HCT116 (cell line): ENCODE measurements at regions not wholly inside any gene's neighbourhood (a gene's known extent, or its start where the extent isn't known, plus 50 kb on each side); places are given as distances from the start of the nearest gene placed in this dataset.

Experiments
- ATAC-seq: fragments of 200-7000 bp; cut with Tn5 transposase; 2 replicates; pipeline ENCODE4 v1.9.1; 2020; ENCODE audit warnings: mild to moderate bottlenecking, moderate library complexity
- BruUV-seq: library from RNA; stranded (reverse); fragments of 400-500 nt; replicated peaks from 2 replicates; lab custom pipeline; 2021; lab: Mats Ljungman, UMichigan
- CTCF ChIA-PET: fragments of 300-600 bp; sonication (Branson Sonifier 250); formaldehyde crosslinking; loops from one replicate; lab custom pipeline; 2021; ENCODE audit warnings: antibody characterized with exemption; lab: Charles Lee
- POLR2A ChIA-PET: fragments of 300-600, 350-600 bp; sonication (Branson Sonifier 250); formaldehyde crosslinking; loops from one replicate; lab custom pipeline; 2021; ENCODE audit warnings: antibody characterized with exemption; lab: Charles Lee
- RAD21 ChIA-PET, 2 experiments: fragments of 300-600 bp; sonication (Branson Sonifier 250); formaldehyde crosslinking; loops; one replicate each; lab custom pipeline; 2023; ENCODE audit warnings: low total read pairs in 2 of 2; ENCODE audit not compliant: uncharacterized antibody in 2 of 2, unreplicated experiment in 2 of 2, low non-redundant PET in 1 of 2; lab: Charles Lee
- DNase-seq: peaks from one replicate; pipeline ENCODE4 v3.0.0-alpha.2; 2010; ENCODE audit warnings: low read depth, low spot score
- H2AFZ ChIP-seq: fragments of 200-600 bp; shearing (Covaris generic), sonication (generic); 2 replicates; pipeline ENCODE4 v1.6.1; 2017; ENCODE audit warnings: low read depth, mixed run types, mixed read lengths, antibody characterized with exemption, low read length; ENCODE audit not compliant: poor library complexity, severe bottlenecking
- H3K27ac ChIP-seq: 2 replicates; pipeline ENCODE4 v1.5.1; 2012; ENCODE audit warnings: low read depth, low read length
- H3K27me3 ChIP-seq: fragments of 200-600 bp; sonication (generic); 2 replicates; pipeline ENCODE4 v1.6.1; 2016; ENCODE audit warnings: mixed run types, low read length, mixed read lengths; ENCODE audit not compliant: insufficient read depth
- H3K36me3 ChIP-seq, 2 experiments: fragments of 200-500 bp in 1 of 2; fragments of 200-600 bp in 1 of 2; sonication (Bioruptor generic) in 1 of 2; sonication (generic) in 1 of 2; 2 replicates each; pipeline versions ENCODE4 v1.5.1 to v1.6.1; 2014 to 2016; ENCODE audit warnings: low read length in 2 of 2, inconsistent platforms in 1 of 2, mixed read lengths in 1 of 2, mixed run types in 1 of 2; ENCODE audit not compliant: insufficient read depth in 2 of 2, control insufficient read depth in 1 of 2
- H3K4me1 ChIP-seq, 2 experiments: fragments of 200-600 bp in 1 of 2; sonication (generic) in 1 of 2; 2 replicates each; pipeline versions ENCODE4 v1.5.1 to v1.6.1; 2012 to 2017; ENCODE audit warnings: low read length in 2 of 2, inconsistent platforms in 1 of 2, mild to moderate bottlenecking in 1 of 2, mixed read lengths in 1 of 2, mixed run types in 1 of 2, moderate library complexity in 1 of 2; ENCODE audit not compliant: insufficient read depth in 2 of 2, control insufficient read depth in 1 of 2
- H3K4me2 ChIP-seq: fragments of 200-600 bp; sonication (generic); 2 replicates; pipeline ENCODE4 v1.6.1; 2017; ENCODE audit warnings: mixed run types, low read length, mixed read lengths
- H3K4me3 ChIP-seq, 2 experiments: fragments of 200-600 bp in 1 of 2; sonication (generic) in 1 of 2; replicated peaks in 1 of 2; 2 replicates each; pipeline ENCODE4 v1.5.1; 2011 to 2016; ENCODE audit warnings: low read length in 2 of 2, control low read depth in 1 of 2, low read depth in 1 of 2, mild to moderate bottlenecking in 1 of 2, mixed read lengths in 1 of 2, mixed run types in 1 of 2
- H3K79me2 ChIP-seq: fragments of 200-600 bp; sonication (generic); 2 replicates; pipeline ENCODE4 v1.6.1; 2017; ENCODE audit warnings: mild to moderate bottlenecking, mixed run types, low read length, moderate library complexity, mixed read lengths; ENCODE audit not compliant: insufficient read depth
- H3K9ac ChIP-seq: fragments of 200-600 bp; sonication (generic); 2 replicates; pipeline ENCODE4 v1.6.1; 2016; ENCODE audit warnings: low read length, mixed read lengths
- H3K9me2 ChIP-seq: fragments of 200-600 bp; sonication (generic), shearing (Covaris generic); 2 replicates; pipeline ENCODE4 v1.6.1; 2017; ENCODE audit warnings: mixed run types, mild to moderate bottlenecking, moderate library complexity; ENCODE audit not compliant: insufficient read depth
- H3K9me3 ChIP-seq, 2 experiments: fragments of 200-500 bp in 1 of 2; fragments of 200-600 bp in 1 of 2; sonication (Bioruptor generic) in 1 of 2; sonication (generic) in 1 of 2; 2 replicates each; pipeline ENCODE4 v1.6.1; 2014 to 2017; ENCODE audit warnings: low read length in 2 of 2, mixed read lengths in 2 of 2, inconsistent platforms in 1 of 2, low read depth in 1 of 2, mild to moderate bottlenecking in 1 of 2, mixed run types in 1 of 2, moderate library complexity in 1 of 2; ENCODE audit not compliant: control insufficient read depth in 1 of 2, insufficient read depth in 1 of 2
- H4K20me1 ChIP-seq: fragments of 200-600 bp; sonication (generic), shearing (Covaris generic); 2 replicates; pipeline ENCODE4 v1.6.1; 2017; ENCODE audit warnings: mixed run types, mild to moderate bottlenecking, moderate library complexity; ENCODE audit not compliant: insufficient read depth
- EGR1 ChIP-seq: IDR thresholded peaks from 2 replicates; pipeline ENCODE4 v1.6.1; 2012; ENCODE audit warnings: low read depth
- ELF1 ChIP-seq: IDR thresholded peaks from 2 replicates; pipeline ENCODE4 v1.6.1; 2012; ENCODE audit warnings: low read depth, borderline replicate concordance
- EZH2 ChIP-seq: fragments of 200-600 bp; sonication (generic); IDR thresholded peaks from 2 replicates; pipeline ENCODE4 v1.6.1; 2017; ENCODE audit warnings: antibody characterized with exemption, mixed run types
- POLR2A ChIP-seq: IDR thresholded peaks from 2 replicates; pipeline ENCODE4 v1.7.0; 2011; ENCODE audit warnings: borderline replicate concordance; ENCODE audit not compliant: insufficient read depth, insufficient read length; ENCODE audit errors: extremely low read depth
- RAD21 ChIP-seq: IDR thresholded peaks from 2 replicates; pipeline ENCODE4 v1.6.1; 2012; ENCODE audit warnings: low read depth, mild to moderate bottlenecking
- SIN3A ChIP-seq: IDR thresholded peaks from 2 replicates; pipeline ENCODE4 v1.6.1; 2012; ENCODE audit warnings: low read depth
- TCF7L2 ChIP-seq: IDR thresholded peaks from 2 replicates; pipeline ENCODE4 v1.7.0; 2011; ENCODE audit warnings: borderline replicate concordance, inconsistent platforms; ENCODE audit not compliant: insufficient read depth, insufficient read length; ENCODE audit errors: extremely low read depth
- YY1 ChIP-seq: IDR thresholded peaks from 2 replicates; pipeline ENCODE4 v1.6.1; 2011; ENCODE audit warnings: low read length, low read depth, moderate library complexity, mild to moderate bottlenecking; ENCODE audit not compliant: insufficient replicate concordance; ENCODE audit errors: extremely low read depth
- ZFX ChIP-seq: fragments of 450-650 bp; IDR thresholded peaks from 2 replicates; pipeline ENCODE4 v1.6.1; 2017
- intact Hi-C: fragments of 100-400 bp; cut with micrococcal nuclease; formaldehyde crosslinking; loops from 2 replicates; pipeline ENCODE4 v1.10.0; 2022
- TF ChIP-seq, protein P1 (sequence below): IDR thresholded peaks from 2 replicates; pipeline ENCODE4 v1.6.1; 2012; ENCODE audit warnings: low read depth
- TF ChIP-seq, protein P2 (sequence below): IDR thresholded peaks from 2 replicates; pipeline ENCODE4 v1.6.1; 2011; ENCODE audit warnings: mild to moderate bottlenecking, low read length, moderate library complexity; ENCODE audit not compliant: insufficient replicate concordance; ENCODE audit errors: extremely low read depth
- TF ChIP-seq, protein P3 (sequence below), 3 experiments: fragments of 200-600 bp in 1 of 3; sonication (generic) in 1 of 3; IDR thresholded peaks in 2 of 3; conservative IDR thresholded peaks in 1 of 3; 2 replicates each; pipeline ENCODE4 v1.5.1; 2012 to 2017; ENCODE audit warnings: low read depth in 2 of 3, low read length in 2 of 3, antibody characterized with exemption in 1 of 3, borderline replicate concordance in 1 of 3, control low read depth in 1 of 3, mild to moderate bottlenecking in 1 of 3, mixed read lengths in 1 of 3, mixed run types in 1 of 3, moderate library complexity in 1 of 3; ENCODE audit not compliant: insufficient read depth in 1 of 3

DNA sequence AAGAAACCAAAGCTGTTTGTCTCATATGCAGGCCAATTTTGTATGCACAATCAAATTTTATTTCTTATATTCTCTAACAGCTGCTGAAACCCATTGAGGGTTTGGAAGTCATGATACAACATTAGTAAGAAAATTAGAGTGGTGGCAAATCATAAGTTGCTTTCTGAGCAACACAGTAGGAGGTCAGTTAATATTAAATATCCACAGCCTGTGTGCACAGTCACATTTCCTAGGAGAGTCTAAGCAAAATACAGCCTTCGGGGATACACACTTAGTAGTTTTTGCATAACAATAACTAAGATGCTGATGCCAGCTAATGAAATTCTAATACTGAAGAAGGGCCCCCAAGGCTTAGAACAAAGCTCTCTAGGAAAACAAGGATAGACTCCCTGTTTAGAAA is 209.6 kb upstream of the E2F7 start (continued):
- TF ChIP-seq, protein P1, sequence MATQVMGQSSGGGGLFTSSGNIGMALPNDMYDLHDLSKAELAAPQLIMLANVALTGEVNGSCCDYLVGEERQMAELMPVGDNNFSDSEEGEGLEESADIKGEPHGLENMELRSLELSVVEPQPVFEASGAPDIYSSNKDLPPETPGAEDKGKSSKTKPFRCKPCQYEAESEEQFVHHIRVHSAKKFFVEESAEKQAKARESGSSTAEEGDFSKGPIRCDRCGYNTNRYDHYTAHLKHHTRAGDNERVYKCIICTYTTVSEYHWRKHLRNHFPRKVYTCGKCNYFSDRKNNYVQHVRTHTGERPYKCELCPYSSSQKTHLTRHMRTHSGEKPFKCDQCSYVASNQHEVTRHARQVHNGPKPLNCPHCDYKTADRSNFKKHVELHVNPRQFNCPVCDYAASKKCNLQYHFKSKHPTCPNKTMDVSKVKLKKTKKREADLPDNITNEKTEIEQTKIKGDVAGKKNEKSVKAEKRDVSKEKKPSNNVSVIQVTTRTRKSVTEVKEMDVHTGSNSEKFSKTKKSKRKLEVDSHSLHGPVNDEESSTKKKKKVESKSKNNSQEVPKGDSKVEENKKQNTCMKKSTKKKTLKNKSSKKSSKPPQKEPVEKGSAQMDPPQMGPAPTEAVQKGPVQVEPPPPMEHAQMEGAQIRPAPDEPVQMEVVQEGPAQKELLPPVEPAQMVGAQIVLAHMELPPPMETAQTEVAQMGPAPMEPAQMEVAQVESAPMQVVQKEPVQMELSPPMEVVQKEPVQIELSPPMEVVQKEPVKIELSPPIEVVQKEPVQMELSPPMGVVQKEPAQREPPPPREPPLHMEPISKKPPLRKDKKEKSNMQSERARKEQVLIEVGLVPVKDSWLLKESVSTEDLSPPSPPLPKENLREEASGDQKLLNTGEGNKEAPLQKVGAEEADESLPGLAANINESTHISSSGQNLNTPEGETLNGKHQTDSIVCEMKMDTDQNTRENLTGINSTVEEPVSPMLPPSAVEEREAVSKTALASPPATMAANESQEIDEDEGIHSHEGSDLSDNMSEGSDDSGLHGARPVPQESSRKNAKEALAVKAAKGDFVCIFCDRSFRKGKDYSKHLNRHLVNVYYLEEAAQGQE, result no peak
- no peak for TF ChIP-seq YY1
- TF ChIP-seq, protein P2, sequence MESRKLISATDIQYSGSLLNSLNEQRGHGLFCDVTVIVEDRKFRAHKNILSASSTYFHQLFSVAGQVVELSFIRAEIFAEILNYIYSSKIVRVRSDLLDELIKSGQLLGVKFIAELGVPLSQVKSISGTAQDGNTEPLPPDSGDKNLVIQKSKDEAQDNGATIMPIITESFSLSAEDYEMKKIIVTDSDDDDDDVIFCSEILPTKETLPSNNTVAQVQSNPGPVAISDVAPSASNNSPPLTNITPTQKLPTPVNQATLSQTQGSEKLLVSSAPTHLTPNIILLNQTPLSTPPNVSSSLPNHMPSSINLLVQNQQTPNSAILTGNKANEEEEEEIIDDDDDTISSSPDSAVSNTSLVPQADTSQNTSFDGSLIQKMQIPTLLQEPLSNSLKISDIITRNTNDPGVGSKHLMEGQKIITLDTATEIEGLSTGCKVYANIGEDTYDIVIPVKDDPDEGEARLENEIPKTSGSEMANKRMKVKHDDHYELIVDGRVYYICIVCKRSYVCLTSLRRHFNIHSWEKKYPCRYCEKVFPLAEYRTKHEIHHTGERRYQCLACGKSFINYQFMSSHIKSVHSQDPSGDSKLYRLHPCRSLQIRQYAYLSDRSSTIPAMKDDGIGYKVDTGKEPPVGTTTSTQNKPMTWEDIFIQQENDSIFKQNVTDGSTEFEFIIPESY, result no peak
- no peak for TF ChIP-seq EGR1
- TF ChIP-seq POLR2A, result no peak
- TF ChIP-seq ELF1, result no peak

DNA sequence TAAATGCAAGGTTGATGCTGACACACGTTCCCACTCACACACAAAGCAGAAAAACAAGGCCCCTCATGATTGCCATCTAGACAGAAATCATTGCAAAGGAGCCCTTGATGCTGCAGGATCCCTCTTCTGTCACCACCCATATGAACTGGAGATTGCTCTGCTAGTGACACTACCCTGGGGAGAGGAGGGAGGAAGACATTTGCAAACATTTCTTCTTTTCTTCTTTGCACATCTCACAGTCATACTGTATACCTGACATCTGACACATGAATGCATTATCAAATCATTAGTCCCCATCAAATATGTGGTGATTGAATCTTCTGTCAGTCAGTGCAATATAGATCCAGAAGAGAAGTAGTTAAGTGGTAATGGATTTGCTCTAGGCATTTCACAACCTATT is 208.5 kb upstream of the E2F7 start:
- Histone ChIP-seq H4K20me1 (no peaks in the 10 kb centered on the region), H3K4me2 (no peak overlapping the region), H3K36me3 (no peaks in the 10 kb centered on the region), H3K9ac (no peak overlapping the region), H3K27ac (no peak overlapping the region), H3K79me2 (no peaks in the 10 kb centered on the region), H3K4me1 (no peaks in the 10 kb centered on the region), H3K9me2 (no peaks in the 10 kb centered on the region), H3K4me3 (no peak overlapping the region), H3K27me3 (no peaks in the 10 kb centered on the region), H2AFZ (no peak overlapping the region), H3K9me3 (no peaks in the 10 kb centered on the region)
- ATAC-seq (no peak), DNase-seq (no peak)
- ChIA-PET RAD21 (no interaction called here), CTCF (no interaction called here), POLR2A (no interaction called here)
- intact Hi-C loops, result no loop called here
- TF ChIP-seq, protein P3, sequence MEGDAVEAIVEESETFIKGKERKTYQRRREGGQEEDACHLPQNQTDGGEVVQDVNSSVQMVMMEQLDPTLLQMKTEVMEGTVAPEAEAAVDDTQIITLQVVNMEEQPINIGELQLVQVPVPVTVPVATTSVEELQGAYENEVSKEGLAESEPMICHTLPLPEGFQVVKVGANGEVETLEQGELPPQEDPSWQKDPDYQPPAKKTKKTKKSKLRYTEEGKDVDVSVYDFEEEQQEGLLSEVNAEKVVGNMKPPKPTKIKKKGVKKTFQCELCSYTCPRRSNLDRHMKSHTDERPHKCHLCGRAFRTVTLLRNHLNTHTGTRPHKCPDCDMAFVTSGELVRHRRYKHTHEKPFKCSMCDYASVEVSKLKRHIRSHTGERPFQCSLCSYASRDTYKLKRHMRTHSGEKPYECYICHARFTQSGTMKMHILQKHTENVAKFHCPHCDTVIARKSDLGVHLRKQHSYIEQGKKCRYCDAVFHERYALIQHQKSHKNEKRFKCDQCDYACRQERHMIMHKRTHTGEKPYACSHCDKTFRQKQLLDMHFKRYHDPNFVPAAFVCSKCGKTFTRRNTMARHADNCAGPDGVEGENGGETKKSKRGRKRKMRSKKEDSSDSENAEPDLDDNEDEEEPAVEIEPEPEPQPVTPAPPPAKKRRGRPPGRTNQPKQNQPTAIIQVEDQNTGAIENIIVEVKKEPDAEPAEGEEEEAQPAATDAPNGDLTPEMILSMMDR (IDR thresholded peaks at IDR 0.05 in 2 of 3, conservative IDR thresholded peaks at IDR 0.05 in 1 of 3; ENCODE audit: borderline replicate concordance in 1 of 3, insufficient read depth in 1 of 3, low read depth in 2 of 3, low read length in 2 of 3), result no peak
- TF ChIP-seq ZFX, result no peak
- TF ChIP-seq EZH2, result no peak
- no peak for TF ChIP-seq EGR1
- no peak for TF ChIP-seq TCF7L2
- TF ChIP-seq, protein P2, result no peak
- no peak for TF ChIP-seq RAD21
- TF ChIP-seq SIN3A, result no peak
- BruUV-seq, result no TSS peak
